Coronary artery (tissue), 2 donors: ENCODE measurements at regions not wholly inside any gene's neighbourhood (a gene's known extent, or its start where the extent isn't known, plus 50 kb on each side); places are given as distances from the start of the nearest gene placed in this dataset.
"Not testable (repeated sequence)": the region's sequence is repeated elsewhere in the genome, so short reads cannot be mapped to it uniquely, and the experiment has no call there.

Experiments used
- DNase-seq: peaks from one replicate; pipeline ENCODE4 v3.0.0-alpha.2; 2017; ENCODE audit warnings: low spot score
- H3K27ac ChIP-seq, 2 donors: fragments of 200-600 bp; sonication (generic); one replicate each; pipeline ENCODE4 v1.5.1; 2016 to 2019
- H3K4me3 ChIP-seq: fragments of 200-600 bp; sonication (generic); 2 replicates; pipeline ENCODE4 v1.5.1; 2016; ENCODE audit warnings: mild to moderate bottlenecking, moderate library complexity
- CTCF ChIP-seq: fragments of 200-600 bp; sonication (generic); IDR thresholded peaks from one replicate; pipeline ENCODE4 v1.5.1; 2019; ENCODE audit warnings: antibody characterized with exemption

- no peak overlapping the region for H3K27ac ChIP-seq
- no peak overlapping the region for H3K4me3 ChIP-seq
- DNase-seq: no peak
- TF ChIP-seq CTCF: no peak
These were observed 807.1 kb upstream of the AMELY start for GRCh38 chrY:7718626-7719025.

GRCh38 chrY:7718126-7718525, 806.6 kb upstream of the AMELY start:
- Histone ChIP-seq H3K27ac (no peak overlapping the region), H3K4me3 (no peak overlapping the region)
- no peak for TF ChIP-seq CTCF
- no peak for DNase-seq

GRCh38 chrY:7714426-7714825, 802.9 kb upstream of the AMELY start:
- no peak for DNase-seq
- no peak for TF ChIP-seq CTCF
- no peak overlapping the region for H3K27ac ChIP-seq
- H3K4me3 ChIP-seq: no peak overlapping the region

- H3K27ac ChIP-seq, DNase-seq, H3K4me3 ChIP-seq: not testable (repeated sequence)
These were observed 802.2 kb upstream of the AMELY start for GRCh38 chrY:7713738-7714137.

GRCh38 chrY:7712289-7712688, 800.7 kb upstream of the AMELY start:
- Histone ChIP-seq H3K27ac (no peak overlapping the region), H3K4me3 (no peak overlapping the region)
- TF ChIP-seq CTCF: no peak
- no peak for DNase-seq

GRCh38 chrY:7703578-7704140, 792.1 kb upstream of the AMELY start:
- no peak overlapping the region for H3K27ac ChIP-seq
- no peak overlapping the region for H3K4me3 ChIP-seq
- DNase-seq: no peak
- TF ChIP-seq CTCF: no peak

GRCh38 chrY:7702481-7702880, 790.9 kb upstream of the AMELY start:
- H3K27ac ChIP-seq: no peak overlapping the region
- DNase-seq: no peak
- no peak for TF ChIP-seq CTCF
- H3K4me3 ChIP-seq: no peak overlapping the region

- no peak for DNase-seq
- no peak overlapping the region for H3K4me3 ChIP-seq
- no peak for TF ChIP-seq CTCF
- H3K27ac ChIP-seq: no peak overlapping the region
These were observed 790.1 kb upstream of the AMELY start for GRCh38 chrY:7701676-7702075.
